ENCODE measurements at regions not wholly inside any gene's neighbourhood (a gene's known extent, or its start where the extent isn't known, plus 50 kb on each side); places are given as distances from the start of the nearest gene placed in this dataset.

DNA sequence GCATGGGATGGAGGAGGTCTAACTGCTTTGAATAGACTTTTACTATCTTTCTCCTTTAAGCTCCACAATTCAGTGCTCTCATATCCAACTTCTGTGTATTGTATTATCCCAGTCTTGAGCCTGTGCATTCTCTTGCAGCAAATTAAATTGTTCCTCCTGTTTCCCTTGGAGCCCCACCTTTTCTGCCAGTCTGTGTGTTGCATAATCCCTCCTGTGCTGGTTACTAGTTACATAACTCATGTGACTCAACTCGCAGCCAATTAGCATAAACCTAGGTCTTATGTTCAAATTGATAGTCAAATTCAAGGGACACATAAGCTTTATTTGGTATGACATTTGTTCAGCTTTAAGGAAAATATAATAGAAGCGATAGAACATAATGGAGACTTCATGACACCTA lies 1863.5 kb downstream of the MRPL39 start:
- TF ChIP-seq RCOR1 (IDR thresholded peaks at IDR 0.05; ENCODE audit: low read depth, low read length) (no peak), MAZ (IDR thresholded peaks at IDR 0.05; ENCODE audit: borderline replicate concordance, low read depth, low read length) (no peak), REST (IDR thresholded peaks at IDR 0.05) (no peak), ELK1 (IDR thresholded peaks at IDR 0.05; ENCODE audit: low read depth, low read length) (no peak), POLR2A (IDR thresholded peaks at IDR 0.05; ENCODE audit: low read length) (no peak), PHF8 (IDR thresholded peaks at IDR 0.05; ENCODE audit: borderline replicate concordance, low read depth) (no peak), HOXA7 (CRISPR knock-in tag; IDR thresholded peaks at IDR 0.05) (no peak), SMC3 (IDR thresholded peaks at IDR 0.05) (no peak)
- TF ChIP-seq, protein P1, sequence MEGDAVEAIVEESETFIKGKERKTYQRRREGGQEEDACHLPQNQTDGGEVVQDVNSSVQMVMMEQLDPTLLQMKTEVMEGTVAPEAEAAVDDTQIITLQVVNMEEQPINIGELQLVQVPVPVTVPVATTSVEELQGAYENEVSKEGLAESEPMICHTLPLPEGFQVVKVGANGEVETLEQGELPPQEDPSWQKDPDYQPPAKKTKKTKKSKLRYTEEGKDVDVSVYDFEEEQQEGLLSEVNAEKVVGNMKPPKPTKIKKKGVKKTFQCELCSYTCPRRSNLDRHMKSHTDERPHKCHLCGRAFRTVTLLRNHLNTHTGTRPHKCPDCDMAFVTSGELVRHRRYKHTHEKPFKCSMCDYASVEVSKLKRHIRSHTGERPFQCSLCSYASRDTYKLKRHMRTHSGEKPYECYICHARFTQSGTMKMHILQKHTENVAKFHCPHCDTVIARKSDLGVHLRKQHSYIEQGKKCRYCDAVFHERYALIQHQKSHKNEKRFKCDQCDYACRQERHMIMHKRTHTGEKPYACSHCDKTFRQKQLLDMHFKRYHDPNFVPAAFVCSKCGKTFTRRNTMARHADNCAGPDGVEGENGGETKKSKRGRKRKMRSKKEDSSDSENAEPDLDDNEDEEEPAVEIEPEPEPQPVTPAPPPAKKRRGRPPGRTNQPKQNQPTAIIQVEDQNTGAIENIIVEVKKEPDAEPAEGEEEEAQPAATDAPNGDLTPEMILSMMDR (IDR thresholded peaks at IDR 0.05) = no peak

All from A549 (cell line).